GM19240 (cell line): ENCODE measurements at regions not wholly inside any gene's neighbourhood (a gene's known extent, or its start where the extent isn't known, plus 50 kb on each side); places are given as distances from the start of the nearest gene placed in this dataset.
"Not testable (repeated sequence)": the region's sequence is repeated elsewhere in the genome, so short reads cannot be mapped to it uniquely, and the experiment has no call there.

ENCODE experiments used
- DNase-seq: peaks from one replicate; pipeline ENCODE4 v3.0.0; 2011; ENCODE audit warnings: low spot score; ENCODE audit not compliant: insufficient read length

- no peak for DNase-seq
These were observed 77.8 kb downstream of the TEX36 start for GRCh38 chr10:125605167-125605566.

- no peak for DNase-seq
These were observed 80.1 kb downstream of the TEX36 start for GRCh38 chr10:125602825-125603224.

- no peak for DNase-seq
These were observed 83.8 kb downstream of the TEX36 start for GRCh38 chr10:125599194-125599593.

- DNase-seq = no peak
These were observed 87.1 kb downstream of the TEX36 start for GRCh38 chr10:125595911-125596310.

- DNase-seq = no peak
These were observed 89.3 kb downstream of the TEX36 start for GRCh38 chr10:125593644-125594043.

GRCh38 chr10:125592897-125593296 is 90.1 kb downstream of the TEX36 start:
- DNase-seq = no peak

- DNase-seq = no peak
These were observed 91.1 kb downstream of the TEX36 start for GRCh38 chr10:125591886-125592285.

GRCh38 chr10:125588738-125589137 is 94.2 kb downstream of the TEX36 start:
- not testable (repeated sequence) for DNase-seq

GRCh38 chr10:125584954-125585353 is 98.0 kb downstream of the TEX36 start:
- DNase-seq = no peak

- no peak for DNase-seq
These were observed 104.2 kb downstream of the TEX36 start for GRCh38 chr10:125578658-125579315.

- DNase-seq = no peak
These were observed 107.1 kb downstream of the TEX36 start for GRCh38 chr10:125575843-125576242.

- DNase-seq = no peak
These were observed 114.8 kb downstream of the TEX36 start for GRCh38 chr10:125568156-125568555.

GRCh38 chr10:125567529-125567928 is 115.4 kb downstream of the TEX36 start:
- DNase-seq = no peak

GRCh38 chr10:125565046-125565445 is 117.9 kb downstream of the TEX36 start:
- no peak for DNase-seq

GRCh38 chr10:125564570-125564969 is 118.4 kb downstream of the TEX36 start:
- no peak for DNase-seq

- DNase-seq = no peak
These were observed 120.2 kb downstream of the TEX36 start for GRCh38 chr10:125562737-125563136.

- DNase-seq = no peak
These were observed 122.0 kb downstream of the TEX36 start for GRCh38 chr10:125560947-125561346.

GRCh38 chr10:125559210-125559609 is 123.8 kb downstream of the TEX36 start:
- DNase-seq = no peak

- no peak for DNase-seq
These were observed 125.0 kb downstream of the TEX36 start for GRCh38 chr10:125557801-125558505.

GRCh38 chr10:125557311-125557710 is 125.7 kb downstream of the TEX36 start:
- no peak for DNase-seq

- DNase-seq = no peak
These were observed 126.1 kb downstream of the TEX36 start for GRCh38 chr10:125556882-125557281.

- no peak for DNase-seq
These were observed 127.2 kb downstream of the TEX36 start for GRCh38 chr10:125555743-125556142.

GRCh38 chr10:125555267-125555666 is 127.7 kb downstream of the TEX36 start:
- DNase-seq = no peak
